Esophagus muscularis mucosa (tissue), 4 donors: ENCODE measurements at regions not wholly inside any gene's neighbourhood (a gene's known extent, or its start where the extent isn't known, plus 50 kb on each side); places are given as distances from the start of the nearest gene placed in this dataset.

Experiments used
- EP300 ChIP-seq: sonication (generic); formaldehyde crosslinking; IDR thresholded peaks from one replicate; pipeline ENCODE4 v1.6.1; 2017; ENCODE audit warnings: antibody characterized with exemption
- POLR2A ChIP-seq: fragments of 450-650 bp; IDR thresholded peaks from one replicate; pipeline ENCODE4 v1.6.1; 2017; ENCODE audit warnings: antibody characterized with exemption, moderate library complexity, mild to moderate bottlenecking, low read depth
- POLR2AphosphoS5 ChIP-seq, 2 donors: sonication (generic); formaldehyde crosslinking; IDR thresholded peaks; one replicate each; pipeline ENCODE4 v1.6.1; 2017; ENCODE audit warnings: antibody characterized with exemption in 2 of 2
- TF ChIP-seq, protein P1 (sequence below), 3 experiments: fragments of 200-600 bp in 2 of 3; fragments of 450-650 bp in 1 of 3; sonication (generic) in 2 of 3; IDR thresholded peaks; one replicate each; pipeline ENCODE4 v1.5.1; 2017 to 2019; ENCODE audit warnings: antibody characterized with exemption in 3 of 3, mild to moderate bottlenecking in 2 of 3, moderate library complexity in 1 of 3

DNA sequence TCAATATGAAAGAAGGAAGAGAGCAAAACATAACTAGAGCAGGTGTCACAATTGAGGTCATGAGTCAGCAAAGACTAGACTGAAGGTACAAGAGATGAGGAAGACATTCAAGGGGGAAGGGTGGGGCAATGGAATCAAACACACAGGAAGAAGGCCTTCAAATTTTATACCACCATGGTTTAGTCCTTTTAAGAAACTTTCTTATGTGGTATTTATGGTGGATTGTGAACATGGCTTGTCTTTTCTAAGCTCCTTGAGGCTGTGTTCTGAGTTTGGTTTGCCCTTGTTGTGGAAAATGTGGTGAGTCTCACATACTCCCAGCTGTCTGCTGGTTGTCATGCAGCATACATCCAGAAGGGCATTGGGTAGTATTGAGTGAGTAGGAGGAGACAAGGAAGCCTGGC is 62.1 kb downstream of the NABP1 start:
- TF ChIP-seq, protein P1, sequence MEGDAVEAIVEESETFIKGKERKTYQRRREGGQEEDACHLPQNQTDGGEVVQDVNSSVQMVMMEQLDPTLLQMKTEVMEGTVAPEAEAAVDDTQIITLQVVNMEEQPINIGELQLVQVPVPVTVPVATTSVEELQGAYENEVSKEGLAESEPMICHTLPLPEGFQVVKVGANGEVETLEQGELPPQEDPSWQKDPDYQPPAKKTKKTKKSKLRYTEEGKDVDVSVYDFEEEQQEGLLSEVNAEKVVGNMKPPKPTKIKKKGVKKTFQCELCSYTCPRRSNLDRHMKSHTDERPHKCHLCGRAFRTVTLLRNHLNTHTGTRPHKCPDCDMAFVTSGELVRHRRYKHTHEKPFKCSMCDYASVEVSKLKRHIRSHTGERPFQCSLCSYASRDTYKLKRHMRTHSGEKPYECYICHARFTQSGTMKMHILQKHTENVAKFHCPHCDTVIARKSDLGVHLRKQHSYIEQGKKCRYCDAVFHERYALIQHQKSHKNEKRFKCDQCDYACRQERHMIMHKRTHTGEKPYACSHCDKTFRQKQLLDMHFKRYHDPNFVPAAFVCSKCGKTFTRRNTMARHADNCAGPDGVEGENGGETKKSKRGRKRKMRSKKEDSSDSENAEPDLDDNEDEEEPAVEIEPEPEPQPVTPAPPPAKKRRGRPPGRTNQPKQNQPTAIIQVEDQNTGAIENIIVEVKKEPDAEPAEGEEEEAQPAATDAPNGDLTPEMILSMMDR (IDR thresholded peaks at IDR 0.05), result no peak
- TF ChIP-seq POLR2A (no peak), POLR2AphosphoS5 (IDR thresholded peaks at IDR 0.05) (no peak), EP300 (no peak)
